PC-9 (cell line): ENCODE measurements at regions not wholly inside any gene's neighbourhood (a gene's known extent, or its start where the extent isn't known, plus 50 kb on each side); places are given as distances from the start of the nearest gene placed in this dataset.

Experiments used
- CTCF ChIP-seq: fragments of 200-600 bp; sonication (generic); conservative IDR thresholded peaks from 2 replicates; pipeline ENCODE4 v1.6.1; 2017; ENCODE audit warnings: mixed run types, antibody characterized with exemption, mild to moderate bottlenecking, moderate library complexity
- EZH2 ChIP-seq: fragments of 200-600 bp; sonication (generic); IDR thresholded peaks from 2 replicates; pipeline ENCODE4 v1.8.0; 2017; ENCODE audit warnings: antibody characterized with exemption, low read depth

- TF ChIP-seq CTCF (no peak), EZH2 (no peak)
These were observed 94.3 kb downstream of the IRX2 start for GRCh38 chr5:2657151-2657550.
